WTC11 (cell line): ENCODE measurements at regions not wholly inside any gene's neighbourhood (a gene's known extent, or its start where the extent isn't known, plus 50 kb on each side); places are given as distances from the start of the nearest gene placed in this dataset.
A peak's percentile ranks its signal among the peaks of the same experiment; 100 is the strongest.

Experiments
- ATAC-seq: fragments of 200-7000 bp; cut with Tn5 transposase; 2 replicates; pipeline ENCODE4 v1.10.0; 2021; ENCODE audit warnings: mild to moderate bottlenecking, moderate library complexity
- CTCF ChIA-PET: fragments of 300-600 bp; sonication (Branson Sonifier 250); formaldehyde crosslinking; loops from one replicate; lab custom pipeline; 2021; ENCODE audit warnings: antibody characterized with exemption; lab: Charles Lee
- POLR2A ChIA-PET: fragments of 350-600 bp; sonication (Branson Sonifier 250); formaldehyde crosslinking; loops from one replicate; lab custom pipeline; 2021; ENCODE audit warnings: antibody characterized with exemption; lab: Charles Lee
- DNase-seq: peaks from one replicate; pipeline ENCODE4 v3.0.0; 2021; ENCODE audit warnings: low spot score
- H3K27ac Mint-ChIP-seq: 2 replicates; pipeline ENCODE4 v1.8.0; 2021; ENCODE audit warnings: mixed read lengths
- H3K27me3 Mint-ChIP-seq: 2 replicates; pipeline ENCODE4 v1.8.0; 2021; ENCODE audit warnings: low read depth, mild to moderate bottlenecking, moderate library complexity, mixed read lengths
- H3K36me3 Mint-ChIP-seq: 2 replicates; pipeline ENCODE4 v1.8.0; 2021; ENCODE audit warnings: mixed read lengths
- H3K4me1 Mint-ChIP-seq: 2 replicates; pipeline ENCODE4 v1.8.0; 2022; ENCODE audit warnings: mixed read lengths
- H3K4me3 Mint-ChIP-seq: 2 replicates; pipeline ENCODE4 v1.8.0; 2021; ENCODE audit warnings: mild to moderate bottlenecking, moderate library complexity, mixed read lengths
- H3K9me3 Mint-ChIP-seq: 2 replicates; pipeline ENCODE4 v1.8.0; 2021; ENCODE audit warnings: mixed read lengths
- CREM ChIP-seq: sonication (generic); formaldehyde crosslinking; IDR thresholded peaks from 2 replicates; pipeline ENCODE4 v1.8.1; 2022; ENCODE audit warnings: mild to moderate bottlenecking, missing genetic modification reagents, moderate library complexity
- ESRRA ChIP-seq: sonication (generic); formaldehyde crosslinking; IDR thresholded peaks from 2 replicates; pipeline ENCODE4 v1.8.1; 2022; ENCODE audit warnings: mild to moderate bottlenecking, missing genetic modification reagents, borderline replicate concordance
- HMGA2 ChIP-seq: fragments of 250-450 bp; sonication (Bioruptor Pico); IDR thresholded peaks from 2 replicates; pipeline ENCODE4 v1.4.0; 2021; ENCODE audit warnings: mild to moderate bottlenecking, moderate library complexity
- IRF2 ChIP-seq: sonication (generic); formaldehyde crosslinking; IDR thresholded peaks from 2 replicates; pipeline ENCODE4 v1.8.0; 2022; ENCODE audit warnings: low read depth, missing genetic modification reagents, borderline replicate concordance
- JAZF1 ChIP-seq: fragments of 250-450 bp; sonication (Bioruptor Pico); IDR thresholded peaks from 2 replicates; pipeline ENCODE4 v1.9.0; 2021; ENCODE audit warnings: moderate library complexity, mild to moderate bottlenecking, inconsistent platforms
- MYBL2 ChIP-seq: sonication (generic); formaldehyde crosslinking; IDR thresholded peaks from 2 replicates; pipeline ENCODE4 v1.8.1; 2023; ENCODE audit warnings: mild to moderate bottlenecking, moderate library complexity, missing genetic modification reagents
- NFYB ChIP-seq: sonication (generic); formaldehyde crosslinking; conservative IDR thresholded peaks from 2 replicates; pipeline ENCODE4 v1.8.0; 2022; ENCODE audit warnings: low read depth, missing genetic modification reagents
- NR1H2 ChIP-seq: sonication (generic); formaldehyde crosslinking; IDR thresholded peaks from 2 replicates; pipeline ENCODE4 v1.9.0; 2021; ENCODE audit warnings: mild to moderate bottlenecking, moderate library complexity, missing genetic modification reagents
- NR3C1 ChIP-seq: sonication (generic); formaldehyde crosslinking; conservative IDR thresholded peaks from 2 replicates; pipeline ENCODE4 v1.8.1; 2023; ENCODE audit warnings: low read depth, mild to moderate bottlenecking, missing genetic modification reagents
- TEAD1 ChIP-seq: sonication (generic); formaldehyde crosslinking; IDR thresholded peaks from 2 replicates; pipeline ENCODE4 v1.8.0; 2022; ENCODE audit warnings: mild to moderate bottlenecking, missing genetic modification reagents
- ZNF219 ChIP-seq: sonication (generic); formaldehyde crosslinking; IDR thresholded peaks from 2 replicates; pipeline ENCODE4 v1.8.0; 2023; ENCODE audit warnings: missing genetic modification reagents, mild to moderate bottlenecking, borderline replicate concordance
- ZNF423 ChIP-seq: fragments of 250-450 bp; sonication (Bioruptor Pico); IDR thresholded peaks from 2 replicates; pipeline ENCODE4 v2.1.2; 2022; ENCODE audit warnings: mild to moderate bottlenecking, moderate library complexity
- TF ChIP-seq, protein P1 (sequence below): fragments of 250-450 bp; sonication (Bioruptor Pico); IDR thresholded peaks from 2 replicates; pipeline ENCODE4 v1.9.0; 2021; ENCODE audit warnings: mild to moderate bottlenecking, borderline replicate concordance
- TF ChIP-seq, protein P2 (sequence below): sonication (generic); formaldehyde crosslinking; IDR thresholded peaks from 2 replicates; pipeline ENCODE4 v1.8.0; 2022; ENCODE audit warnings: mild to moderate bottlenecking, missing genetic modification reagents
- TF ChIP-seq, protein P3 (sequence below): sonication (generic); formaldehyde crosslinking; IDR thresholded peaks from 2 replicates; pipeline ENCODE4 v1.8.1; 2023; ENCODE audit warnings: mild to moderate bottlenecking, missing genetic modification reagents, moderate library complexity
- TF ChIP-seq, protein P4 (sequence below): sonication (generic); formaldehyde crosslinking; IDR thresholded peaks from 2 replicates; pipeline ENCODE4 v1.8.1; 2023; ENCODE audit warnings: mild to moderate bottlenecking, moderate library complexity, missing genetic modification reagents
- TF ChIP-seq, protein P5 (sequence below): sonication (generic); formaldehyde crosslinking; conservative IDR thresholded peaks from 2 replicates; pipeline ENCODE4 v1.8.1; 2023; ENCODE audit warnings: mild to moderate bottlenecking, low read depth, missing genetic modification reagents, moderate library complexity
- TF ChIP-seq, protein P6 (sequence below): sonication (generic); formaldehyde crosslinking; IDR thresholded peaks from 2 replicates; pipeline ENCODE4 v1.8.1; 2022; ENCODE audit warnings: mild to moderate bottlenecking, moderate library complexity, missing genetic modification reagents

DNA sequence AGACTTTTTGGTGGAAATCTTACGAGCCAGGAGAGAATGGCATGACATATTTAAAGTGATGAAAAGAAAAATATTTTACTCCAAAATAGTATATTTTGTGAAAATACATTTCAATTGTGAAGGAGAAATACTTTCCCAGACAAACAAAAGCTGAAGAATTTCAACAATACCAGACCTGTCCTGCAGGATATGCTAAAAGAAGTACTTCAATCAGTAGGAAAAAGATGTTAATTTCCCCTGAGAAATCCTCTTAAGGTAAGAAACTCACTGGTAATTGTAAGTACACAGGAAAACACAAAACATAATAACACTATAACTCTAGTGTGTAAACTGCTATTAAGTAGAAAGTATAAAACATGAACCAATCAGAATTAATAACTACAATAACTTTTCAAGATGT, 341.8 kb upstream of the GJE1 start (continued):
- TF ChIP-seq, protein P1, sequence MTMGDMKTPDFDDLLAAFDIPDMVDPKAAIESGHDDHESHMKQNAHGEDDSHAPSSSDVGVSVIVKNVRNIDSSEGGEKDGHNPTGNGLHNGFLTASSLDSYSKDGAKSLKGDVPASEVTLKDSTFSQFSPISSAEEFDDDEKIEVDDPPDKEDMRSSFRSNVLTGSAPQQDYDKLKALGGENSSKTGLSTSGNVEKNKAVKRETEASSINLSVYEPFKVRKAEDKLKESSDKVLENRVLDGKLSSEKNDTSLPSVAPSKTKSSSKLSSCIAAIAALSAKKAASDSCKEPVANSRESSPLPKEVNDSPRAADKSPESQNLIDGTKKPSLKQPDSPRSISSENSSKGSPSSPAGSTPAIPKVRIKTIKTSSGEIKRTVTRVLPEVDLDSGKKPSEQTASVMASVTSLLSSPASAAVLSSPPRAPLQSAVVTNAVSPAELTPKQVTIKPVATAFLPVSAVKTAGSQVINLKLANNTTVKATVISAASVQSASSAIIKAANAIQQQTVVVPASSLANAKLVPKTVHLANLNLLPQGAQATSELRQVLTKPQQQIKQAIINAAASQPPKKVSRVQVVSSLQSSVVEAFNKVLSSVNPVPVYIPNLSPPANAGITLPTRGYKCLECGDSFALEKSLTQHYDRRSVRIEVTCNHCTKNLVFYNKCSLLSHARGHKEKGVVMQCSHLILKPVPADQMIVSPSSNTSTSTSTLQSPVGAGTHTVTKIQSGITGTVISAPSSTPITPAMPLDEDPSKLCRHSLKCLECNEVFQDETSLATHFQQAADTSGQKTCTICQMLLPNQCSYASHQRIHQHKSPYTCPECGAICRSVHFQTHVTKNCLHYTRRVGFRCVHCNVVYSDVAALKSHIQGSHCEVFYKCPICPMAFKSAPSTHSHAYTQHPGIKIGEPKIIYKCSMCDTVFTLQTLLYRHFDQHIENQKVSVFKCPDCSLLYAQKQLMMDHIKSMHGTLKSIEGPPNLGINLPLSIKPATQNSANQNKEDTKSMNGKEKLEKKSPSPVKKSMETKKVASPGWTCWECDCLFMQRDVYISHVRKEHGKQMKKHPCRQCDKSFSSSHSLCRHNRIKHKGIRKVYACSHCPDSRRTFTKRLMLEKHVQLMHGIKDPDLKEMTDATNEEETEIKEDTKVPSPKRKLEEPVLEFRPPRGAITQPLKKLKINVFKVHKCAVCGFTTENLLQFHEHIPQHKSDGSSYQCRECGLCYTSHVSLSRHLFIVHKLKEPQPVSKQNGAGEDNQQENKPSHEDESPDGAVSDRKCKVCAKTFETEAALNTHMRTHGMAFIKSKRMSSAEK (CRISPR knock-in tag) = no peak
- TF ChIP-seq, protein P2, sequence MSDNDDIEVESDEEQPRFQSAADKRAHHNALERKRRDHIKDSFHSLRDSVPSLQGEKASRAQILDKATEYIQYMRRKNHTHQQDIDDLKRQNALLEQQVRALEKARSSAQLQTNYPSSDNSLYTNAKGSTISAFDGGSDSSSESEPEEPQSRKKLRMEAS (CRISPR knock-in tag) = no peak
- TF ChIP-seq HMGA2 = no peak

DNA sequence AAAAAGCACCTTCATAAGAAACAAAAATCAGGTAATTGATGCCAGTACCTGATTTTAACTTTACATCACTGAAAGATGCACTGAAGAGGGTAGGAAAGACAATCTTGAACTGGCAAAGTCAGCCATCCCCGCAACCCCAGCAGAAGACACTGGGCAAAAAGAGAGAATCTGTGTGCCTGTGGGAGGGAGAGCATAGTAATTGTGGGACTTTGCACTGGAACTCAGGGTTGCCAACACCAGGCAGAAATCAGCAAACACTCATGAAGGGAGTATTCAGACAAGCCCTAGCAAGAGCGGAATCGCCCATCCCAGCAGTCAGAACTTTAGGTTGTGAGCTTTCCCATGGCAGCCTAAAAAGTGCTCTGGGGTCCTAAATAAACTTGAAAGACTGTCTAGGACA, 344.6 kb upstream of the GJE1 start:
- ATAC-seq = no peak

DNA sequence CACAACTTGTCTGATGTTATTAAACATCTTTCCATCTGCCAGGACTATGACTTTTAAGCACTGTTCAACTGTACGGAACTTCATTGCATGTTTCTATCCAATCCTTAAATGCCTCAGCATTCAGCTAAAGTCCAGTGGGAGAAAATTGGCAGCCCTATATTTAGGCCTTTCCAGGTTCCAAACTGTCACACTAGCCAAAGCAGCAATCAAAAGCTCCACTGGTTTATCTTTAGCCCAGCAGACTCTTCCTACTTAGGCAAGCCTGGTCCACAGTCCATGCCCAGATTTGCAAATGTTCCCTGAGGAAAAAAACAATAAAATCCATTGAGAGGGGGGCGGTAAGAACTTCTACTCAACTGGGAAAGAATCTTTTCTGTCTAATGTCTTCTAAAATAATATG, 349.1 kb upstream of the GJE1 start:
- POLR2A ChIA-PET = no interaction called here
- no peaks in the 10 kb centered on the region for H3K36me3 Mint-ChIP-seq
- CTCF ChIA-PET = no interaction called here
- no peak overlapping the region for H3K4me3 Mint-ChIP-seq
- peaks cover 15% of the 10 kb centered on the region for H3K4me1 Mint-ChIP-seq
- DNase-seq (no peak), ATAC-seq (no peak)
- H3K27ac Mint-ChIP-seq = no peak overlapping the region
- H3K27me3 Mint-ChIP-seq = no peaks in the 10 kb centered on the region
- no peaks in the 10 kb centered on the region for H3K9me3 Mint-ChIP-seq
- TF ChIP-seq ESRRA (CRISPR knock-in tag) = no peak
- TF ChIP-seq JAZF1 = no peak
- TF ChIP-seq, protein P3, sequence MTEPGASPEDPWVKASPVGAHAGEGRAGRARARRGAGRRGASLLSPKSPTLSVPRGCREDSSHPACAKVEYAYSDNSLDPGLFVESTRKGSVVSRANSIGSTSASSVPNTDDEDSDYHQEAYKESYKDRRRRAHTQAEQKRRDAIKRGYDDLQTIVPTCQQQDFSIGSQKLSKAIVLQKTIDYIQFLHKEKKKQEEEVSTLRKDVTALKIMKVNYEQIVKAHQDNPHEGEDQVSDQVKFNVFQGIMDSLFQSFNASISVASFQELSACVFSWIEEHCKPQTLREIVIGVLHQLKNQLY (CRISPR knock-in tag) = no peak
- TF ChIP-seq TEAD1 (CRISPR knock-in tag) = no peak
- TF ChIP-seq NR3C1 (CRISPR knock-in tag) = no peak
- TF ChIP-seq, protein P4, sequence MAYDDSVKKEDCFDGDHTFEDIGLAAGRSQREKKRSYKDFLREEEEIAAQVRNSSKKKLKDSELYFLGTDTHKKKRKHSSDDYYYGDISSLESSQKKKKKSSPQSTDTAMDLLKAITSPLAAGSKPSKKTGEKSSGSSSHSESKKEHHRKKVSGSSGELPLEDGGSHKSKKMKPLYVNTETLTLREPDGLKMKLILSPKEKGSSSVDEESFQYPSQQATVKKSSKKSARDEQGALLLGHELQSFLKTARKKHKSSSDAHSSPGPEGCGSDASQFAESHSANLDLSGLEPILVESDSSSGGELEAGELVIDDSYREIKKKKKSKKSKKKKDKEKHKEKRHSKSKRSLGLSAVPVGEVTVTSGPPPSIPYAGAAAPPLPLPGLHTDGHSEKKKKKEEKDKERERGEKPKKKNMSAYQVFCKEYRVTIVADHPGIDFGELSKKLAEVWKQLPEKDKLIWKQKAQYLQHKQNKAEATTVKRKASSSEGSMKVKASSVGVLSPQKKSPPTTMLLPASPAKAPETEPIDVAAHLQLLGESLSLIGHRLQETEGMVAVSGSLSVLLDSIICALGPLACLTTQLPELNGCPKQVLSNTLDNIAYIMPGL (CRISPR knock-in tag) = no peak
- TF ChIP-seq ZNF219 (CRISPR knock-in tag) = no peak
- TF ChIP-seq ZNF423 (CRISPR knock-in tag) = no peak
- TF ChIP-seq, protein P2 (CRISPR knock-in tag) = no peak
- TF ChIP-seq, protein P5, sequence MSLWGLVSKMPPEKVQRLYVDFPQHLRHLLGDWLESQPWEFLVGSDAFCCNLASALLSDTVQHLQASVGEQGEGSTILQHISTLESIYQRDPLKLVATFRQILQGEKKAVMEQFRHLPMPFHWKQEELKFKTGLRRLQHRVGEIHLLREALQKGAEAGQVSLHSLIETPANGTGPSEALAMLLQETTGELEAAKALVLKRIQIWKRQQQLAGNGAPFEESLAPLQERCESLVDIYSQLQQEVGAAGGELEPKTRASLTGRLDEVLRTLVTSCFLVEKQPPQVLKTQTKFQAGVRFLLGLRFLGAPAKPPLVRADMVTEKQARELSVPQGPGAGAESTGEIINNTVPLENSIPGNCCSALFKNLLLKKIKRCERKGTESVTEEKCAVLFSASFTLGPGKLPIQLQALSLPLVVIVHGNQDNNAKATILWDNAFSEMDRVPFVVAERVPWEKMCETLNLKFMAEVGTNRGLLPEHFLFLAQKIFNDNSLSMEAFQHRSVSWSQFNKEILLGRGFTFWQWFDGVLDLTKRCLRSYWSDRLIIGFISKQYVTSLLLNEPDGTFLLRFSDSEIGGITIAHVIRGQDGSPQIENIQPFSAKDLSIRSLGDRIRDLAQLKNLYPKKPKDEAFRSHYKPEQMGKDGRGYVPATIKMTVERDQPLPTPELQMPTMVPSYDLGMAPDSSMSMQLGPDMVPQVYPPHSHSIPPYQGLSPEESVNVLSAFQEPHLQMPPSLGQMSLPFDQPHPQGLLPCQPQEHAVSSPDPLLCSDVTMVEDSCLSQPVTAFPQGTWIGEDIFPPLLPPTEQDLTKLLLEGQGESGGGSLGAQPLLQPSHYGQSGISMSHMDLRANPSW (CRISPR knock-in tag) = no peak
- TF ChIP-seq CREM (CRISPR knock-in tag) = no peak
- TF ChIP-seq NR1H2 = no peak
- TF ChIP-seq NFYB (CRISPR knock-in tag) = no peak
- no peak for TF ChIP-seq MYBL2

More for the DNA sequence above, 344.6 kb upstream of the GJE1 start:
- ChIA-PET POLR2A (no interaction called here), CTCF (no interaction called here)
- H3K27me3 Mint-ChIP-seq = no peaks in the 10 kb centered on the region
- H3K9me3 Mint-ChIP-seq = peaks cover 19% of the 10 kb centered on the region
- peak overlapping the region; percentile 47; the same call in 1 of the 2 replicates for H3K27ac Mint-ChIP-seq
- TF ChIP-seq CREM (CRISPR knock-in tag) = no peak
- TF ChIP-seq, protein P5 (CRISPR knock-in tag) = no peak
- TF ChIP-seq, protein P6, sequence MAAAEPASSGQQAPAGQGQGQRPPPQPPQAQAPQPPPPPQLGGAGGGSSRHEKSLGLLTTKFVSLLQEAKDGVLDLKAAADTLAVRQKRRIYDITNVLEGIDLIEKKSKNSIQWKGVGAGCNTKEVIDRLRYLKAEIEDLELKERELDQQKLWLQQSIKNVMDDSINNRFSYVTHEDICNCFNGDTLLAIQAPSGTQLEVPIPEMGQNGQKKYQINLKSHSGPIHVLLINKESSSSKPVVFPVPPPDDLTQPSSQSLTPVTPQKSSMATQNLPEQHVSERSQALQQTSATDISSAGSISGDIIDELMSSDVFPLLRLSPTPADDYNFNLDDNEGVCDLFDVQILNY (CRISPR knock-in tag) = no peak
- TF ChIP-seq IRF2 = no peak
- no peak overlapping the region for H3K4me3 Mint-ChIP-seq
- DNase-seq = no peak
- peaks cover 43% of the 10 kb centered on the region for H3K4me1 Mint-ChIP-seq
- H3K36me3 Mint-ChIP-seq = peaks cover 12% of the 10 kb centered on the region
